ENCODE measurements at regions not wholly inside any gene's neighbourhood (a gene's known extent, or its start where the extent isn't known, plus 50 kb on each side); places are given as distances from the start of the nearest gene placed in this dataset.

- no peak for TF ChIP-seq EZH2 (IDR thresholded peaks at IDR 0.05; ENCODE audit: borderline replicate concordance)
- no peak for TF ChIP-seq CTCF (IDR thresholded peaks at IDR 0.05; ENCODE audit: poor library complexity)
- TF ChIP-seq EZH2phosphoT487 (IDR thresholded peaks at IDR 0.05; ENCODE audit: low read depth, severe bottlenecking, unreplicated experiment) = no peak
Observed at GRCh38 chr7:145700488-145700887, 416.1 kb upstream of the CNTNAP2 start.
